HEK293 (cell line): ENCODE measurements at regions not wholly inside any gene's neighbourhood (a gene's known extent, or its start where the extent isn't known, plus 50 kb on each side); places are given as distances from the start of the nearest gene placed in this dataset.

ENCODE experiments used
- CTCF ChIA-PET: fragments of 350-600 bp; formaldehyde crosslinking; extraction: SDS; loops from one replicate; lab custom pipeline; 2021; ENCODE audit warnings: antibody characterized with exemption; lab: Yijun Ruan, JAX
- POLR2A ChIA-PET: fragments of 300-600 bp; formaldehyde crosslinking; extraction: SDS; loops from one replicate; lab custom pipeline; 2020; ENCODE audit warnings: antibody characterized with exemption, inconsistent platforms; lab: Yijun Ruan, JAX
- H3K27ac ChIP-seq: fragments of 200-500 bp; sonication (Bioruptor generic); 2 replicates; pipeline ENCODE4 v1.5.1; 2014; ENCODE audit warnings: low read depth, low read length, control low read depth, inconsistent platforms; ENCODE audit errors: extremely low read depth
- H3K36me3 ChIP-seq, 2 experiments: fragments of 200-500 bp in 1 of 2; sonication (Bioruptor generic) in 1 of 2; 1 replicate in 1 of 2; 2 replicates in 1 of 2; pipeline ENCODE4 v1.5.1; 2014 to 2017; ENCODE audit warnings: inconsistent platforms in 2 of 2, low read length in 2 of 2; ENCODE audit not compliant: control insufficient read depth in 2 of 2, insufficient read depth in 1 of 2
- H3K4me1 ChIP-seq: fragments of 200-500 bp; sonication (Bioruptor generic); 2 replicates; pipeline ENCODE4 v1.5.1; 2014; ENCODE audit warnings: mild to moderate bottlenecking, low read length, inconsistent platforms; ENCODE audit not compliant: control insufficient read depth, insufficient read depth
- H3K4me3 ChIP-seq: 2 replicates; pipeline ENCODE4 v1.5.1; 2011; ENCODE audit warnings: low read depth, mild to moderate bottlenecking, control low read depth, low read length, moderate library complexity
- H3K9me3 ChIP-seq: fragments of 200-500 bp; sonication (Bioruptor generic); 2 replicates; pipeline ENCODE4 v1.5.1; 2014; ENCODE audit warnings: low read depth, low read length, inconsistent platforms; ENCODE audit not compliant: control insufficient read depth, insufficient read depth
- KLF9 ChIP-seq: fragments of 450-650 bp; formaldehyde crosslinking; IDR thresholded peaks from 2 replicates; pipeline ENCODE4 v1.5.1; 2016; ENCODE audit warnings: missing biosample characterization, missing genetic modification characterization, low read depth
- PATZ1 ChIP-seq: fragments of 450-650 bp; formaldehyde crosslinking; IDR thresholded peaks from 2 replicates; pipeline ENCODE4 v1.5.1; 2016; ENCODE audit warnings: missing biosample characterization, missing genetic modification characterization
- PRDM1 ChIP-seq: fragments of 450-650 bp; formaldehyde crosslinking; IDR thresholded peaks from 2 replicates; pipeline ENCODE4; 2016; ENCODE audit warnings: missing biosample characterization, missing genetic modification characterization
- SP3 ChIP-seq: fragments of 450-650 bp; formaldehyde crosslinking; IDR thresholded peaks from 2 replicates; pipeline ENCODE4 v1.5.1; 2016; ENCODE audit warnings: missing biosample characterization, missing genetic modification characterization
- ZBTB10 ChIP-seq: fragments of 450-650 bp; formaldehyde crosslinking; IDR thresholded peaks from 2 replicates; pipeline ENCODE4 v1.5.1; 2016; ENCODE audit warnings: missing biosample characterization, missing genetic modification characterization
- ZBTB44 ChIP-seq: fragments of 450-650 bp; IDR thresholded peaks from 2 replicates; pipeline ENCODE4 v1.5.1; 2018; ENCODE audit warnings: missing biosample characterization, mild to moderate bottlenecking, missing genetic modification characterization
- ZFP69B ChIP-seq: fragments of 450-650 bp; formaldehyde crosslinking; IDR thresholded peaks from 2 replicates; pipeline ENCODE4 v1.5.1; 2016; ENCODE audit warnings: missing biosample characterization, missing genetic modification characterization
- ZNF148 ChIP-seq: fragments of 450-650 bp; formaldehyde crosslinking; IDR thresholded peaks from 2 replicates; pipeline ENCODE4 v1.5.0; 2017; ENCODE audit warnings: missing biosample characterization, missing genetic modification characterization, borderline replicate concordance
- ZNF223 ChIP-seq: fragments of 450-650 bp; formaldehyde crosslinking; IDR thresholded peaks from 2 replicates; pipeline ENCODE4 v1.5.1; 2016; ENCODE audit warnings: missing biosample characterization, missing genetic modification characterization
- ZNF366 ChIP-seq: fragments of 450-650 bp; formaldehyde crosslinking; conservative IDR thresholded peaks from 2 replicates; pipeline ENCODE4 v1.5.1; 2016; ENCODE audit warnings: missing biosample characterization, missing genetic modification characterization
- ZNF423 ChIP-seq: fragments of 450-650 bp; formaldehyde crosslinking; IDR thresholded peaks from 2 replicates; pipeline ENCODE4 v1.5.1; 2016; ENCODE audit warnings: missing biosample characterization, missing genetic modification characterization
- ZNF560 ChIP-seq: fragments of 450-650 bp; formaldehyde crosslinking; IDR thresholded peaks from 2 replicates; pipeline ENCODE4 v1.5.1; 2017; ENCODE audit warnings: missing biosample characterization, missing genetic modification characterization, borderline replicate concordance
- ZNF629 ChIP-seq: fragments of 450-650 bp; formaldehyde crosslinking; IDR thresholded peaks from 2 replicates; pipeline ENCODE4 v1.5.1; 2017; ENCODE audit warnings: missing biosample characterization, missing genetic modification characterization
- ZNF639 ChIP-seq: fragments of 450-650 bp; formaldehyde crosslinking; IDR thresholded peaks from 2 replicates; pipeline ENCODE4 v1.5.1; 2016; ENCODE audit warnings: missing biosample characterization, missing genetic modification characterization
- ZNF704 ChIP-seq: fragments of 450-650 bp; formaldehyde crosslinking; IDR thresholded peaks from 2 replicates; pipeline ENCODE4 v1.5.1; 2016; ENCODE audit warnings: missing biosample characterization, missing genetic modification characterization
- ZNF776 ChIP-seq: fragments of 450-650 bp; formaldehyde crosslinking; IDR thresholded peaks from 2 replicates; pipeline ENCODE4 v1.5.0; 2017; ENCODE audit warnings: missing biosample characterization, missing genetic modification characterization, borderline replicate concordance
- ZNF843 ChIP-seq: fragments of 450-650 bp; formaldehyde crosslinking; IDR thresholded peaks from 2 replicates; pipeline ENCODE4 v1.5.1; 2016; ENCODE audit warnings: missing biosample characterization, missing genetic modification characterization
- ZSCAN18 ChIP-seq: fragments of 450-650 bp; formaldehyde crosslinking; IDR thresholded peaks from 2 replicates; pipeline ENCODE4 v1.5.1; 2016; ENCODE audit warnings: missing biosample characterization, missing genetic modification characterization

GRCh38 chr2:208978946-208979345, 444.9 kb upstream of the MAP2 start (continued):
- TF ChIP-seq ZNF148 (tag by site-specific recombination) (no peak), ZSCAN18 (tag by site-specific recombination) (no peak)
- TF ChIP-seq, all 188 proteins: peak for 0

GRCh38 chr2:208980321-208980720, 443.5 kb upstream of the MAP2 start:
- POLR2A ChIA-PET = no interaction called here

GRCh38 chr2:208982831-208983230, 441.0 kb upstream of the MAP2 start:
- H3K27ac ChIP-seq = no peak overlapping the region
- H3K4me1 ChIP-seq = no peaks in the 10 kb centered on the region
- CTCF ChIA-PET = no interaction called here
- no peak overlapping the region for H3K4me3 ChIP-seq
- H3K36me3 ChIP-seq = no peaks in the 10 kb centered on the region
- no peaks in the 10 kb centered on the region for H3K9me3 ChIP-seq
- POLR2A ChIA-PET = no interaction called here
- TF ChIP-seq SP3 (no peak), ZNF629 (tag by site-specific recombination) (no peak), ZNF366 (tag by site-specific recombination) (no peak), KLF9 (tag by site-specific recombination) (no peak), ZNF423 (tag by site-specific recombination) (no peak), ZBTB10 (tag by site-specific recombination) (no peak), ZBTB44 (no peak), ZNF843 (no peak)

More at GRCh38 chr2:208980321-208980720, 443.5 kb upstream of the MAP2 start:
- TF ChIP-seq PRDM1 (tag by site-specific recombination) = no peak
- no peak for TF ChIP-seq ZFP69B
- TF ChIP-seq ZNF704 (tag by site-specific recombination) = no peak
- TF ChIP-seq PATZ1 (tag by site-specific recombination) = no peak
- TF ChIP-seq ZNF560 (tag by site-specific recombination) = no peak
- TF ChIP-seq ZNF776 (tag by site-specific recombination) = no peak
- TF ChIP-seq ZNF223 = no peak
- TF ChIP-seq ZNF639 (tag by site-specific recombination) = no peak
- no peaks in the 10 kb centered on the region for H3K36me3 ChIP-seq
- no peaks in the 10 kb centered on the region for H3K4me1 ChIP-seq
- H3K4me3 ChIP-seq = no peak overlapping the region
- H3K27ac ChIP-seq = no peak overlapping the region
- CTCF ChIA-PET = no interaction called here
- H3K9me3 ChIP-seq = no peaks in the 10 kb centered on the region
